Adipocyte (in vitro differentiated cells): ENCODE measurements at regions not wholly inside any gene's neighbourhood (a gene's known extent, or its start where the extent isn't known, plus 50 kb on each side); places are given as distances from the start of the nearest gene placed in this dataset.
"Not testable (repeated sequence)": the region's sequence is repeated elsewhere in the genome, so short reads cannot be mapped to it uniquely, and the experiment has no call there.

Source experiments
- DNase-seq: peaks from one replicate; pipeline ENCODE4 v3.0.0-alpha.2; 2015; ENCODE audit warnings: low read depth
- H3K27me3 ChIP-seq: replicated peaks from 2 replicates; pipeline ENCODE4 v1.7.0; 2013; ENCODE audit warnings: mild to moderate bottlenecking, low read length, moderate library complexity; ENCODE audit not compliant: control insufficient read depth, insufficient read depth
- H3K36me3 ChIP-seq: 2 replicates; pipeline ENCODE4 v1.7.0; 2013; ENCODE audit warnings: low read length, mild to moderate bottlenecking, moderate library complexity; ENCODE audit not compliant: control insufficient read depth, insufficient read depth, severe bottlenecking
- H3K4me1 ChIP-seq: 2 replicates; pipeline ENCODE4 v1.7.0; 2013; ENCODE audit warnings: mild to moderate bottlenecking, low read length, moderate library complexity; ENCODE audit not compliant: control insufficient read depth, insufficient read depth
- H3K4me3 ChIP-seq: 2 replicates; pipeline ENCODE4 v1.7.0; 2013; ENCODE audit warnings: mild to moderate bottlenecking, low read length, moderate library complexity
- H3K9ac ChIP-seq: 2 replicates; pipeline ENCODE4 v1.7.0; 2013; ENCODE audit warnings: mild to moderate bottlenecking, low read length, moderate library complexity
- H3K9me3 ChIP-seq: 2 replicates; pipeline ENCODE4 v1.7.0; 2013; ENCODE audit warnings: mild to moderate bottlenecking, low read length, moderate library complexity; ENCODE audit not compliant: control insufficient read depth

- H3K4me1 ChIP-seq, H3K27me3 ChIP-seq, H3K9ac ChIP-seq, H3K4me3 ChIP-seq, DNase-seq, H3K36me3 ChIP-seq, H3K9me3 ChIP-seq: not testable (repeated sequence)
Observed at GRCh38 chr2:113551637-113552318, 53.3 kb downstream of the FOXD4L1 start.

- not testable (repeated sequence) for H3K27me3 ChIP-seq, H3K36me3 ChIP-seq, H3K4me3 ChIP-seq, DNase-seq, H3K9me3 ChIP-seq, H3K4me1 ChIP-seq, H3K9ac ChIP-seq
Observed at GRCh38 chr2:113559820-113560219, 61.4 kb downstream of the FOXD4L1 start.

- H3K9ac ChIP-seq, H3K4me3 ChIP-seq, H3K36me3 ChIP-seq, H3K9me3 ChIP-seq, DNase-seq, H3K4me1 ChIP-seq, H3K27me3 ChIP-seq: not testable (repeated sequence)
Observed at GRCh38 chr2:113562662-113563061, 64.2 kb downstream of the FOXD4L1 start.

- not testable (repeated sequence) for H3K4me3 ChIP-seq, H3K9me3 ChIP-seq, H3K4me1 ChIP-seq, H3K27me3 ChIP-seq, DNase-seq, H3K36me3 ChIP-seq, H3K9ac ChIP-seq
Observed at GRCh38 chr2:113566674-113567480, 60.2 kb upstream of the RABL2A start.

- not testable (repeated sequence) for H3K9me3 ChIP-seq, H3K4me1 ChIP-seq, H3K4me3 ChIP-seq, H3K9ac ChIP-seq, H3K27me3 ChIP-seq, DNase-seq, H3K36me3 ChIP-seq
Observed at GRCh38 chr2:113567481-113567849, 59.6 kb upstream of the RABL2A start.

GRCh38 chr2:113568231-113568630, 58.8 kb upstream of the RABL2A start:
- not testable (repeated sequence) for H3K9ac ChIP-seq, DNase-seq, H3K4me3 ChIP-seq, H3K4me1 ChIP-seq, H3K9me3 ChIP-seq, H3K36me3 ChIP-seq, H3K27me3 ChIP-seq

- not testable (repeated sequence) for H3K9ac ChIP-seq, H3K4me3 ChIP-seq, H3K4me1 ChIP-seq, H3K9me3 ChIP-seq, H3K27me3 ChIP-seq, H3K36me3 ChIP-seq
- peak; percentile 16 for DNase-seq
Observed at GRCh38 chr2:113570082-113570481, 57.0 kb upstream of the RABL2A start.

- not testable (repeated sequence) for H3K4me3 ChIP-seq, H3K4me1 ChIP-seq, H3K9me3 ChIP-seq, DNase-seq, H3K9ac ChIP-seq, H3K36me3 ChIP-seq, H3K27me3 ChIP-seq
Observed at GRCh38 chr2:113570509-113571009, 56.5 kb upstream of the RABL2A start.

GRCh38 chr2:113571482-113572068, 55.5 kb upstream of the RABL2A start:
- H3K4me1 ChIP-seq, H3K9ac ChIP-seq, DNase-seq, H3K36me3 ChIP-seq, H3K4me3 ChIP-seq, H3K9me3 ChIP-seq, H3K27me3 ChIP-seq: not testable (repeated sequence)

GRCh38 chr2:113575721-113576120, 51.3 kb upstream of the RABL2A start:
- DNase-seq, H3K9me3 ChIP-seq, H3K4me1 ChIP-seq, H3K27me3 ChIP-seq, H3K4me3 ChIP-seq, H3K36me3 ChIP-seq, H3K9ac ChIP-seq: not testable (repeated sequence)

- H3K9me3 ChIP-seq, H3K4me1 ChIP-seq, DNase-seq, H3K4me3 ChIP-seq, H3K27me3 ChIP-seq, H3K9ac ChIP-seq, H3K36me3 ChIP-seq: not testable (repeated sequence)
Observed at GRCh38 chr2:113576353-113576752, 50.7 kb upstream of the RABL2A start.
